PC-9 (cell line): ENCODE measurements at regions not wholly inside any gene's neighbourhood (a gene's known extent, or its start where the extent isn't known, plus 50 kb on each side); places are given as distances from the start of the nearest gene placed in this dataset.

Source experiments
- CTCF ChIP-seq: fragments of 200-600 bp; sonication (generic); conservative IDR thresholded peaks from 2 replicates; pipeline ENCODE4 v1.6.1; 2017; ENCODE audit warnings: mixed run types, antibody characterized with exemption, mild to moderate bottlenecking, moderate library complexity
- EZH2 ChIP-seq: fragments of 200-600 bp; sonication (generic); IDR thresholded peaks from 2 replicates; pipeline ENCODE4 v1.8.0; 2017; ENCODE audit warnings: antibody characterized with exemption, low read depth

GRCh38 chr9:135282808-135283207, 195.3 kb downstream of the OLFM1 start:
- TF ChIP-seq CTCF (no peak), EZH2 (no peak)
